ENCODE measurements at regions not wholly inside any gene's neighbourhood (a gene's known extent, or its start where the extent isn't known, plus 50 kb on each side); places are given as distances from the start of the nearest gene placed in this dataset.

DNA sequence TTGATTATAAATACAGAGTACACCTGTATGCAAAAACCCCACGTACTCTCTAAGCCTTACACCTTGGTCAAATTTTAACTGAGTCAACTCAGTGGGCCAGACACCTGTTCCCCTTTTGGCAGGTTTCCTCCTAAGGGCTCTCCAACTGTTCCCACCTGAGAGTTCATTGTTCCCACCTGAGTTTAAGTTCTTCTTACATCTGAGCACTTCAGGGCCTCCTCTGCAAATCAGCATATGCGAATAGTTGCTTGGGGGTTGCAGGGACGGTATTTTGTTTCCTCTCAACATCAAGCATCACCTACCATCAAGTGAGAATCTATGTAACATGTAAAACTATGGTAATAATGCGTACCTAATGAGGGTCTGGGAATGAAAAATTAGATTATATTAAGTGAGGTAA lies 300.0 kb downstream of the PIK3R1 start:
- Histone ChIP-seq H3K27me3 (ENCODE audit: insufficient read depth) (no peaks in the 10 kb centered on the region), H2AFZ (ENCODE audit: low read depth) (no peak overlapping the region), H3K9me3 (no peaks in the 10 kb centered on the region), H3K4me2 (no peak overlapping the region), H3K9ac (no peak overlapping the region), H4K20me1 (ENCODE audit: insufficient read depth) (no peaks in the 10 kb centered on the region), H3K27ac (ENCODE audit: low read depth in 2 of 2, low read length in 1 of 2) (no peak overlapping the region), H3K9me2 (no peaks in the 10 kb centered on the region), H3F3A (replicated peaks; ENCODE audit: insufficient read depth) (no peaks in the 10 kb centered on the region), H3K79me2 (ENCODE audit: insufficient read depth) (no peaks in the 10 kb centered on the region), H3K36me3 (replicated peaks in 1 of 2; ENCODE audit: control insufficient read depth in 1 of 2, insufficient read depth in 2 of 2, low read length in 1 of 2) (no peaks in the 10 kb centered on the region), H3K4me3 (ENCODE audit: low read depth in 2 of 2, low read length in 1 of 2) (no peak overlapping the region), H3K4me1 (ENCODE audit: control insufficient read depth in 1 of 2, insufficient read depth in 2 of 2, low read depth in 1 of 2, low read length in 1 of 2) (no peaks in the 10 kb centered on the region)
- ChIA-PET CTCF (interaction anchor here (1.4 kb wide), 1 partner anchor 447 kb away, joined by 4 read pairs; no protein-coding TSS in a partner anchor), POLR2A (no interaction called here)
- no peak for DNase-seq
- WGBS (ENCODE audit: low lambda C conversion rate): 52% methylated on average over 4 of the region's 4 CpGs
- no peak for TF ChIP-seq NFIC (IDR thresholded peaks at IDR 0.05; ENCODE audit: borderline replicate concordance)
- TF ChIP-seq, protein P1, sequence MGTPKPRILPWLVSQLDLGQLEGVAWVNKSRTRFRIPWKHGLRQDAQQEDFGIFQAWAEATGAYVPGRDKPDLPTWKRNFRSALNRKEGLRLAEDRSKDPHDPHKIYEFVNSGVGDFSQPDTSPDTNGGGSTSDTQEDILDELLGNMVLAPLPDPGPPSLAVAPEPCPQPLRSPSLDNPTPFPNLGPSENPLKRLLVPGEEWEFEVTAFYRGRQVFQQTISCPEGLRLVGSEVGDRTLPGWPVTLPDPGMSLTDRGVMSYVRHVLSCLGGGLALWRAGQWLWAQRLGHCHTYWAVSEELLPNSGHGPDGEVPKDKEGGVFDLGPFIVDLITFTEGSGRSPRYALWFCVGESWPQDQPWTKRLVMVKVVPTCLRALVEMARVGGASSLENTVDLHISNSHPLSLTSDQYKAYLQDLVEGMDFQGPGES (IDR thresholded peaks at IDR 0.05; ENCODE audit: low read depth, low read length): no peak
- TF ChIP-seq CHD2 (IDR thresholded peaks at IDR 0.05; ENCODE audit: low read length, partially characterized antibody): no peak
- TF ChIP-seq, protein P2, sequence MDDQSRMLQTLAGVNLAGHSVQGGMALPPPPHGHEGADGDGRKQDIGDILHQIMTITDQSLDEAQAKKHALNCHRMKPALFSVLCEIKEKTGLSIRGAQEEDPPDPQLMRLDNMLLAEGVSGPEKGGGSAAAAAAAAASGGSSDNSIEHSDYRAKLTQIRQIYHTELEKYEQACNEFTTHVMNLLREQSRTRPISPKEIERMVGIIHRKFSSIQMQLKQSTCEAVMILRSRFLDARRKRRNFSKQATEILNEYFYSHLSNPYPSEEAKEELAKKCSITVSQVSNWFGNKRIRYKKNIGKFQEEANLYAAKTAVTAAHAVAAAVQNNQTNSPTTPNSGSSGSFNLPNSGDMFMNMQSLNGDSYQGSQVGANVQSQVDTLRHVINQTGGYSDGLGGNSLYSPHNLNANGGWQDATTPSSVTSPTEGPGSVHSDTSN (IDR thresholded peaks at IDR 0.05): no peak
- no peak for TF ChIP-seq EZH2phosphoT487 (IDR thresholded peaks at IDR 0.05; ENCODE audit: borderline replicate concordance, low read depth)
- TF ChIP-seq FOXJ3 (CRISPR knock-in tag; IDR thresholded peaks at IDR 0.05): no peak
- no peak for TF ChIP-seq ELF1 (IDR thresholded peaks at IDR 0.05)
- TF ChIP-seq, protein P3, sequence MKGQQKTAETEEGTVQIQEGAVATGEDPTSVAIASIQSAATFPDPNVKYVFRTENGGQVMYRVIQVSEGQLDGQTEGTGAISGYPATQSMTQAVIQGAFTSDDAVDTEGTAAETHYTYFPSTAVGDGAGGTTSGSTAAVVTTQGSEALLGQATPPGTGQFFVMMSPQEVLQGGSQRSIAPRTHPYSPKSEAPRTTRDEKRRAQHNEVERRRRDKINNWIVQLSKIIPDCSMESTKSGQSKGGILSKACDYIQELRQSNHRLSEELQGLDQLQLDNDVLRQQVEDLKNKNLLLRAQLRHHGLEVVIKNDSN (IDR thresholded peaks at IDR 0.05; ENCODE audit: borderline replicate concordance, low read depth): no peak
- no peak for TF ChIP-seq MXI1 (IDR thresholded peaks at IDR 0.05; ENCODE audit: low read depth, low read length)
- TF ChIP-seq RAD21 (IDR thresholded peaks at IDR 0.05; ENCODE audit: low read length): no peak
- TF ChIP-seq TAF1 (IDR thresholded peaks at IDR 0.05; ENCODE audit: borderline replicate concordance, low read depth, low read length): no peak
- TF ChIP-seq RXRA (IDR thresholded peaks at IDR 0.05; ENCODE audit: borderline replicate concordance, low read depth): no peak
- TF ChIP-seq, protein P4, sequence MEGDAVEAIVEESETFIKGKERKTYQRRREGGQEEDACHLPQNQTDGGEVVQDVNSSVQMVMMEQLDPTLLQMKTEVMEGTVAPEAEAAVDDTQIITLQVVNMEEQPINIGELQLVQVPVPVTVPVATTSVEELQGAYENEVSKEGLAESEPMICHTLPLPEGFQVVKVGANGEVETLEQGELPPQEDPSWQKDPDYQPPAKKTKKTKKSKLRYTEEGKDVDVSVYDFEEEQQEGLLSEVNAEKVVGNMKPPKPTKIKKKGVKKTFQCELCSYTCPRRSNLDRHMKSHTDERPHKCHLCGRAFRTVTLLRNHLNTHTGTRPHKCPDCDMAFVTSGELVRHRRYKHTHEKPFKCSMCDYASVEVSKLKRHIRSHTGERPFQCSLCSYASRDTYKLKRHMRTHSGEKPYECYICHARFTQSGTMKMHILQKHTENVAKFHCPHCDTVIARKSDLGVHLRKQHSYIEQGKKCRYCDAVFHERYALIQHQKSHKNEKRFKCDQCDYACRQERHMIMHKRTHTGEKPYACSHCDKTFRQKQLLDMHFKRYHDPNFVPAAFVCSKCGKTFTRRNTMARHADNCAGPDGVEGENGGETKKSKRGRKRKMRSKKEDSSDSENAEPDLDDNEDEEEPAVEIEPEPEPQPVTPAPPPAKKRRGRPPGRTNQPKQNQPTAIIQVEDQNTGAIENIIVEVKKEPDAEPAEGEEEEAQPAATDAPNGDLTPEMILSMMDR (IDR thresholded peaks at IDR 0.05): no peak

DNA sequence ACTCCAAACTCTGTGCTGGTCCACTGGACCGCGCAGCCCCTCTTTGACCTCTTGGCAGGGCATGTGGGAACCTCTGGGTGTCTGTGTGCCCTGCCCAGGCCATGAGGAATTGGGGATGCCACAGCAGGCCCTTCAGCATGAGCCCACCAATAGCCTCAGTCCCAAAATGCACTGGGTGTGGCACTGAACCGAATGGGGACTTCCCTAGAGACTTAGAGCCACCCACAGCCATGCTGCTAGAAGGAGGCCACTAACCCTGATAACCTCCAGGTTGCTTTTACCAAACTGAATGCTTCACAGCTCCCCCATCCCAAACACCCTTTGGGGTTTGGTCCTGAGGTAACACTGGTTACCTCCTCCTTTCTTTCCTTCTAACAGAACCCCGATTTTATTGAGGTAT lies 302.7 kb downstream of the PIK3R1 start:
- H3F3A ChIP-seq (replicated peaks; ENCODE audit: insufficient read depth): no peaks in the 10 kb centered on the region
- no peak for DNase-seq
- no peaks in the 10 kb centered on the region for H3K79me2 ChIP-seq (ENCODE audit: insufficient read depth)
- ChIA-PET POLR2A (no interaction called here), CTCF (no interaction called here)
- no peak overlapping the region for H3K9ac ChIP-seq
- no peaks in the 10 kb centered on the region for H4K20me1 ChIP-seq (ENCODE audit: insufficient read depth)
- no peak overlapping the region for H3K4me3 ChIP-seq (ENCODE audit: low read depth in 2 of 2, low read length in 1 of 2)
- 56% methylated on average over 4 of the region's 4 CpGs for WGBS (ENCODE audit: low lambda C conversion rate)
- H3K27ac ChIP-seq (ENCODE audit: low read depth in 2 of 2, low read length in 1 of 2): no peak overlapping the region
- H3K4me1 ChIP-seq (ENCODE audit: control insufficient read depth in 1 of 2, insufficient read depth in 2 of 2, low read depth in 1 of 2, low read length in 1 of 2): no peaks in the 10 kb centered on the region
- no peak overlapping the region for H2AFZ ChIP-seq (ENCODE audit: low read depth)
- no peaks in the 10 kb centered on the region for H3K9me3 ChIP-seq
- no peaks in the 10 kb centered on the region for H3K27me3 ChIP-seq (ENCODE audit: insufficient read depth)
- H3K36me3 ChIP-seq (replicated peaks in 1 of 2; ENCODE audit: control insufficient read depth in 1 of 2, insufficient read depth in 2 of 2, low read length in 1 of 2): no peaks in the 10 kb centered on the region
- H3K4me2 ChIP-seq: no peak overlapping the region
- no peaks in the 10 kb centered on the region for H3K9me2 ChIP-seq
- TF ChIP-seq GABPA (IDR thresholded peaks at IDR 0.05; ENCODE audit: low read depth): no peak
- no peak for TF ChIP-seq RFX5 (IDR thresholded peaks at IDR 0.05; ENCODE audit: low read length)
- TF ChIP-seq FOXJ3 (CRISPR knock-in tag; IDR thresholded peaks at IDR 0.05): no peak
- TF ChIP-seq RAD21 (IDR thresholded peaks at IDR 0.05; ENCODE audit: low read length): no peak
- TF ChIP-seq MXI1 (IDR thresholded peaks at IDR 0.05; ENCODE audit: low read depth, low read length): no peak
- no peak for TF ChIP-seq NRF1 (IDR thresholded peaks at IDR 0.05; ENCODE audit: low read depth, low read length)
- TF ChIP-seq SIN3A (IDR thresholded peaks at IDR 0.05; ENCODE audit: borderline replicate concordance, low read depth, low read length): no peak
- TF ChIP-seq FOXM1 (IDR thresholded peaks at IDR 0.05; ENCODE audit: low read depth): no peak
- TF ChIP-seq, protein P1 (IDR thresholded peaks at IDR 0.05; ENCODE audit: low read depth, low read length): no peak
- TF ChIP-seq GATA2 (CRISPR knock-in tag; IDR thresholded peaks at IDR 0.05): no peak
